CD4-positive, CD25-positive, alpha-beta regulatory T cell (primary cell): ENCODE measurements at regions not wholly inside any gene's neighbourhood (a gene's known extent, or its start where the extent isn't known, plus 50 kb on each side); places are given as distances from the start of the nearest gene placed in this dataset.
"Not testable (repeated sequence)": the region's sequence is repeated elsewhere in the genome, so short reads cannot be mapped to it uniquely, and the experiment has no call there.

Experiments
- ATAC-seq, 2 donors: fragments of 150-1000 bp; cut with Tn5 transposase; one replicate each; pipeline ENCODE4 v1.10.0; 2021; ENCODE audit warnings: low read depth in 2 of 2, moderate number of reproducible peaks in 2 of 2, moderate library complexity in 1 of 2
- DNase-seq, 3 donors: peaks; one replicate each; pipeline versions ENCODE4 v3.0.0 to v3.0.0-alpha.2; 2012 to 2022; ENCODE audit warnings: mixed read lengths in 1 of 3
- H3K27ac ChIP-seq: one replicate; pipeline ENCODE4 v1.7.0; 2013; ENCODE audit warnings: mild to moderate bottlenecking, low read length; ENCODE audit not compliant: insufficient read depth, poor library complexity, severe bottlenecking
- H3K27me3 ChIP-seq: one replicate; pipeline ENCODE4 v1.7.0; 2013; ENCODE audit warnings: low read length; ENCODE audit not compliant: control insufficient read depth, insufficient read depth
- H3K36me3 ChIP-seq: one replicate; pipeline ENCODE4 v1.7.0; 2013; ENCODE audit warnings: mild to moderate bottlenecking, low read length, moderate library complexity; ENCODE audit not compliant: control insufficient read depth, insufficient read depth
- H3K4me1 ChIP-seq: 2 replicates; pipeline ENCODE4 v1.7.0; 2013; ENCODE audit warnings: mild to moderate bottlenecking, low read length; ENCODE audit not compliant: insufficient read depth, control insufficient read depth, poor library complexity, severe bottlenecking
- H3K4me3 ChIP-seq: one replicate; pipeline ENCODE4 v1.7.0; 2013; ENCODE audit warnings: low read depth, mild to moderate bottlenecking, low read length, moderate library complexity
- H3K9me3 ChIP-seq, 2 experiments: 1 replicate in 1 of 2; 2 replicates in 1 of 2; pipeline ENCODE4 v1.7.0; 2013; ENCODE audit warnings: low read length in 2 of 2, mild to moderate bottlenecking in 1 of 2, moderate library complexity in 1 of 2; ENCODE audit not compliant: control insufficient read depth in 2 of 2
- H3K27ac Mint-ChIP-seq, 3 donors: one replicate each; pipeline ENCODE4 v1.8.0; 2020 to 2022; ENCODE audit warnings: mild to moderate bottlenecking in 3 of 3, mixed read lengths in 3 of 3, moderate library complexity in 2 of 3
- H3K27me3 Mint-ChIP-seq: one replicate; pipeline ENCODE4 v1.8.0; 2022; ENCODE audit warnings: mild to moderate bottlenecking, mixed read lengths
- H3K36me3 Mint-ChIP-seq: one replicate; pipeline ENCODE4 v1.8.0; 2020; ENCODE audit warnings: mixed read lengths
- H3K4me1 Mint-ChIP-seq, 4 donors: one replicate each; pipeline ENCODE4 v1.8.0; 2020 to 2022; ENCODE audit warnings: mixed read lengths in 4 of 4, mild to moderate bottlenecking in 1 of 4
- H3K4me3 Mint-ChIP-seq, 4 donors: one replicate each; pipeline ENCODE4 v1.8.0; 2020 to 2022; ENCODE audit warnings: mild to moderate bottlenecking in 4 of 4, mixed read lengths in 4 of 4, moderate library complexity in 3 of 4
- H3K9me3 Mint-ChIP-seq, 7 donors: one replicate each; pipeline ENCODE4 v1.8.0; 2020 to 2022; ENCODE audit warnings: mixed read lengths in 7 of 7, mild to moderate bottlenecking in 3 of 7, moderate library complexity in 2 of 7

DNA sequence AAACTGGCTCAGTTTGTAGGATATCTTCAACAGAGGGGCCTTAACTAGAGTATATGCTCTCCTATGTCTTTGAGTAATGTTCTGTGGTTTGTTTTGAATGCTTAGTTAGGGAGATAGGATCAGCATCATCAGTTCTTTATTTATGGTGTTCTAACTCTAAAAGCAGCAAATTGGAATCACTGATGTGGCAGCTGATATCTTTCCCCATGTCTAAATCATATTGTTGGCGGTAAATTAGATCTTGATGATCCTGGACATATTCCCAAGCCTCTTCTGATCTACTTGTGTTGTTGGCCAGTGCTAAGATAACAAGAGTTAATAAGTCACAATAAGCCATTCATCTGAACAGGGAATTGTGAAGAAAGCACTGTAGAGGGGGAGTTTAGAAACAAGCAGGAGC lies 332.4 kb upstream of the DAB2 start:
- Mint-ChIP-seq H3K36me3 (no peaks in the 10 kb centered on the region), H3K27me3 (no peaks in the 10 kb centered on the region), H3K4me1 (no peaks in the 10 kb centered on the region), H3K9me3 (peaks cover 0 to 8% (median 2%) of the 10 kb centered on the region in 7 donors), H3K4me3 (no peak overlapping the region), H3K27ac (no peak overlapping the region)
- Histone ChIP-seq H3K27ac (no peak overlapping the region), H3K36me3 (no peaks in the 10 kb centered on the region), H3K9me3 (no peaks in the 10 kb centered on the region), H3K4me3 (no peak overlapping the region), H3K4me1 (no peaks in the 10 kb centered on the region), H3K27me3 (no peaks in the 10 kb centered on the region)
- DNase-seq, result no peak
- ATAC-seq, result no peak

DNA sequence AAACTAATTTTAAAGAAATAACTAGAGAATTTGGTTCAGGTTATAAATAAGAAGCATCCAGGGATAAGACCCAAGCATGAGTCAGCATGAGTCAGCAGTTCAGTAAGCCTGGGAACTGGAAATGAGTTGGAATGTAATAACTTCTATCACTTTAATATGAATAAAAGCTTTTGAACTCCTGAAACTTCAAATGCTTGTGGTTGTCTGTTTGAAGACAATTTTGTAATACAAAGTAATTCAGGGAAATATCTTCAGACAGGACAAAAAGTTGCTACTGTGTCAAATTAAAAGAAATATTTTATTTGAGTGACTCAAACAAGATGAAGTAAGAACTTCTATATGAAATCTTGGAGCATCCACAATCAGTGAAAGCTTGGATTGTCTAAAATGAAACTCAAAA lies 331.2 kb upstream of the DAB2 start:
- H3K9me3 Mint-ChIP-seq, result peaks cover 0 to 8% (median 2%) of the 10 kb centered on the region in 7 donors

DNA sequence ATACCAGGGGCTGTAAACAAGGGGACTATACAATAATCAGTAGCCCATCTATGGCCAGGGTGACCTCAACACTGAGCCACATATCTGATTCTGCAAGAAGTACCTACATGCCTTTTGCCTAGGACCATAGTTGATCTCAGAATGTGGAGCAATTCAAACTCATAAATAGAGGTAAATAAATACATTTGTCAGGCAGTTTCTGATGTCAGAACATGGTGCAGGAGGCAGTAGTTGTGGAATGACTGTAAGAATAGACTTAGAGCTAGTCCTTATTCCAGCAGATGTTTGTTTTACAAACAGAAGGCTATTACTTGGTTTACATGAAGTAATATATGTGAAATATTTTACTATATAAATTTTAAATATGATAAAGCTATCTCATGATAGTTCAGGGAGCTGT lies 330.7 kb upstream of the DAB2 start:
- Mint-ChIP-seq H3K4me3 (no peak overlapping the region), H3K4me1 (no peaks in the 10 kb centered on the region), H3K36me3 (no peaks in the 10 kb centered on the region), H3K27me3 (no peaks in the 10 kb centered on the region), H3K27ac (no peak overlapping the region), H3K9me3 (peaks cover 0 to 8% (median 2%) of the 10 kb centered on the region in 7 donors)
- Histone ChIP-seq H3K27me3 (no peaks in the 10 kb centered on the region), H3K9me3 (no peaks in the 10 kb centered on the region), H3K4me1 (no peaks in the 10 kb centered on the region), H3K36me3 (no peaks in the 10 kb centered on the region), H3K27ac (no peak overlapping the region), H3K4me3 (no peak overlapping the region)
- DNase-seq (no peak), ATAC-seq (no peak)

More for the DNA sequence above, 331.2 kb upstream of the DAB2 start:
- H3K27ac ChIP-seq, result no peak overlapping the region
- H3K27me3 ChIP-seq, result no peaks in the 10 kb centered on the region
- H3K4me3 ChIP-seq, result no peak overlapping the region
- no peaks in the 10 kb centered on the region for H3K36me3 ChIP-seq
- no peak for ATAC-seq
- no peaks in the 10 kb centered on the region for H3K4me1 ChIP-seq
- DNase-seq, result no peak
- Mint-ChIP-seq H3K27ac (no peak overlapping the region), H3K36me3 (no peaks in the 10 kb centered on the region), H3K4me1 (no peaks in the 10 kb centered on the region), H3K4me3 (no peak overlapping the region), H3K27me3 (no peaks in the 10 kb centered on the region)
- H3K9me3 ChIP-seq, result no peaks in the 10 kb centered on the region

DNA sequence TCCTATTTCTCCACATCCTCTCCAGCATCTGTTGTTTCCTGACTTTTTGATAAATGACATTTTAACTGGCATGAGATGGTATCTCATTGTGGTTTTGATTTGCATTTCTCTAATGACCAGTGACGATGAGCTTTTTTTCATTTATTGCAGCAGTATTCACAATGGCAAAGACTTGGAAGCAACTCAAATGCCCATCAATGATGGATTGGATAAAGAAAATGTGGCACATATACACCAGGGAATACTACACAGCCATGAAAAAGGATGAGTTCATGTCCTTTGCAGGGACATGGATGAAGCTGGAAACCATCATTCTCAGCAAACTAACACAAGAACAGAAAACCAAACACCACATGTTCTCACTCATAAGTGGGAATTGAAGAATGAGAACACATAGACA lies 329.0 kb upstream of the DAB2 start:
- H3K36me3 Mint-ChIP-seq, H3K27ac Mint-ChIP-seq, H3K9me3 ChIP-seq, H3K27me3 ChIP-seq, H3K27ac ChIP-seq, H3K9me3 Mint-ChIP-seq, ATAC-seq, H3K27me3 Mint-ChIP-seq, H3K4me1 Mint-ChIP-seq, H3K4me3 ChIP-seq, H3K36me3 ChIP-seq, H3K4me3 Mint-ChIP-seq, DNase-seq, H3K4me1 ChIP-seq: not testable (repeated sequence)

DNA sequence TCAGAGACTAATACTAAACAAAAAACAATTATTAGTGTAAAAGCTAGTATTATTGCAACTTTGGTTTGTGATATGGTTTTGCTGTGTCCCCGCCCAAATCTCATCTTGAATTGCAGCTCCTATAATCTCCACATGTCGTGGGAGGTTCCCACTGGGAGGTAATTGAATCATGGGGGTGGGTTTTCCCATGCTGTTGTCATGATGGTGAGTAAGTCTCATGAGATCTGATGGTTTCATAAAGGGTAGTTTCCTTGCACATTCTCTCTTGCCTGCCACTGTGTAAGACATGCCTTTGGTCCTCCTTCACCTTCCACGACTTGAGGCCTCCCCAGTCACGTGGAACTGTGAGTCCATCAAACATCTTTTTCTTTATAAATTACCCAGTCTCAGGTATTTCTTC lies 325.9 kb upstream of the DAB2 start:
- no peak overlapping the region for H3K4me3 Mint-ChIP-seq
- peaks cover 4% of the 10 kb centered on the region for H3K27me3 Mint-ChIP-seq
- H3K36me3 Mint-ChIP-seq, result no peaks in the 10 kb centered on the region
- Histone ChIP-seq H3K4me3 (no peak overlapping the region), H3K9me3 (no peaks in the 10 kb centered on the region), H3K27ac (no peak overlapping the region), H3K27me3 (no peaks in the 10 kb centered on the region), H3K4me1 (no peaks in the 10 kb centered on the region), H3K36me3 (no peaks in the 10 kb centered on the region)
- H3K9me3 Mint-ChIP-seq, result peaks cover 0 to 8% (median 3%) of the 10 kb centered on the region in 7 donors
- no peak for DNase-seq
- no peak for ATAC-seq
- no peak overlapping the region for H3K27ac Mint-ChIP-seq
- no peaks in the 10 kb centered on the region for H3K4me1 Mint-ChIP-seq

DNA sequence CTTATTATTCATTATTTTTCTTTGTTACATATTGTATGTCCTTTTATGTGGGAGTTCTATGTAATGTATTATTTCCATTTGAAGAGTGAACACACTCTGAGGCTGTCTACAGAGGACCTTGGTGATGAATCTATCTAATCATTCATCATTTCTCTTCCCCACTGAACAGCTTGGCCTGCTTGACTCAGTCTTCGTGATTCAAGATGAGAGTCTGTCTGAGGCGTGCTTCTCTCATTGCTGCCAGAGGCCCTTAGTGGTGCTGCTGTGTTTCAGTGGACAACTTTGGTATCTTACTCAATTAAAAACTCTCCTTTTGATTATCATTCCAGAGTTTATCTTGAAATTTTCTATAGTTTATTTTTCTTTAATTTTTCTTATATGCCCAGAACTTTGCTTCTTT lies 318.1 kb upstream of the DAB2 start:
- Histone ChIP-seq H3K27ac (no peak overlapping the region), H3K4me1 (no peaks in the 10 kb centered on the region), H3K4me3 (no peak overlapping the region), H3K27me3 (no peaks in the 10 kb centered on the region), H3K9me3 (no peaks in the 10 kb centered on the region), H3K36me3 (no peaks in the 10 kb centered on the region)
- no peak overlapping the region for H3K27ac Mint-ChIP-seq
- H3K36me3 Mint-ChIP-seq, result no peaks in the 10 kb centered on the region
- no peaks in the 10 kb centered on the region for H3K4me1 Mint-ChIP-seq
- H3K9me3 Mint-ChIP-seq, result peaks cover 0 to 2% (median 0%) of the 10 kb centered on the region in 7 donors
- DNase-seq (no peak), ATAC-seq (no peak)
- no peaks in the 10 kb centered on the region for H3K27me3 Mint-ChIP-seq
- H3K4me3 Mint-ChIP-seq, result no peak overlapping the region

DNA sequence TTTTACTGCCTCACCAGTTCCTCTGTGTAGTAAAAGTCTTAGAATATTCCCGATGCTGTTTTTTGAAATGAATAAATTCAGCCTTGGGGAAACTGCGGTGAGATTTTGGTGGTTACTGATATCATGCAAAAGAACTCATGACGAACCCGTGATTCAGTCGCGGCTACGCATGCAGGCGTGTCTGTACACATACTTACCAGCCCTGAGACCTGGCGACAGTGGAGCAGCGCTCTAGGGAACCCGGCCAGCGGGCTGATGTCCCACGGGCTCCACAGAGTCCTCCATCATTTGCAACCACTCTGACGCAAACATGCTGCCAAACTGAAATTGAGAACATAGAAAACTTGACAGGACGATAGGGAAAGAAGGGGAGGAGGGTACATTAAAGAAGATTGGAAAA lies 315.6 kb upstream of the DAB2 start:
- ATAC-seq (no peak), DNase-seq (no peak)
- Mint-ChIP-seq H3K36me3 (no peaks in the 10 kb centered on the region), H3K27ac (no peak overlapping the region), H3K9me3 (no peaks in the 10 kb centered on the region), H3K4me3 (no peak overlapping the region), H3K27me3 (peaks cover 5% of the 10 kb centered on the region), H3K4me1 (no peaks in the 10 kb centered on the region)
- Histone ChIP-seq H3K27me3 (no peaks in the 10 kb centered on the region), H3K36me3 (no peaks in the 10 kb centered on the region), H3K4me1 (no peaks in the 10 kb centered on the region), H3K27ac (no peak overlapping the region), H3K9me3 (no peaks in the 10 kb centered on the region), H3K4me3 (no peak overlapping the region)

DNA sequence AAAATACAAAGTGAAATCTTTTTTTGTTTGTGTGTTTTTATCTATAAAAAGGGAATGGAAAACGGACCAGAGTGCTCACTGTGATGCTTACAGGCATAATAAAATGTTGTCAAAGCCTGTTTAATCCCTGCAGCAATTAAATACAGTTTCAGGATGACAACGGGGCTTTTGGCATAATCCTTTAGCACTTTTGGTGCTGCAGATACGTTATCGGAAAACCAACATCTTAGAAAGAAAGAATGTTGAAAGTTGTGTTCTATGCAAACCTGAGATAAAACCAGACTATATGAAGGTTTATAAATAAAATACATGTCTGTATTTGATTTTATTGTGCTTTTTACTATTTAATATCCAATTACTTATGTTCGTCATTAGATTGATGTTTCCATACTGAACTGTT lies 307.4 kb upstream of the DAB2 start:
- H3K9me3 ChIP-seq, result no peaks in the 10 kb centered on the region
- H3K4me1 ChIP-seq, result no peaks in the 10 kb centered on the region
- no peak overlapping the region for H3K4me3 ChIP-seq
- peaks cover 6% of the 10 kb centered on the region for H3K27me3 Mint-ChIP-seq
- no peaks in the 10 kb centered on the region for H3K36me3 ChIP-seq
- H3K36me3 Mint-ChIP-seq, result no peaks in the 10 kb centered on the region
- H3K27ac ChIP-seq, result no peak overlapping the region
- no peak overlapping the region for H3K27ac Mint-ChIP-seq
- no peaks in the 10 kb centered on the region for H3K9me3 Mint-ChIP-seq
- H3K4me1 Mint-ChIP-seq, result no peaks in the 10 kb centered on the region
- H3K27me3 ChIP-seq, result no peaks in the 10 kb centered on the region
- H3K4me3 Mint-ChIP-seq, result no peak overlapping the region
- no peak for DNase-seq
- ATAC-seq, result no peak
